ENCODE measurements at regions not wholly inside any gene's neighbourhood (a gene's known extent, or its start where the extent isn't known, plus 50 kb on each side); places are given as distances from the start of the nearest gene placed in this dataset.

DNA sequence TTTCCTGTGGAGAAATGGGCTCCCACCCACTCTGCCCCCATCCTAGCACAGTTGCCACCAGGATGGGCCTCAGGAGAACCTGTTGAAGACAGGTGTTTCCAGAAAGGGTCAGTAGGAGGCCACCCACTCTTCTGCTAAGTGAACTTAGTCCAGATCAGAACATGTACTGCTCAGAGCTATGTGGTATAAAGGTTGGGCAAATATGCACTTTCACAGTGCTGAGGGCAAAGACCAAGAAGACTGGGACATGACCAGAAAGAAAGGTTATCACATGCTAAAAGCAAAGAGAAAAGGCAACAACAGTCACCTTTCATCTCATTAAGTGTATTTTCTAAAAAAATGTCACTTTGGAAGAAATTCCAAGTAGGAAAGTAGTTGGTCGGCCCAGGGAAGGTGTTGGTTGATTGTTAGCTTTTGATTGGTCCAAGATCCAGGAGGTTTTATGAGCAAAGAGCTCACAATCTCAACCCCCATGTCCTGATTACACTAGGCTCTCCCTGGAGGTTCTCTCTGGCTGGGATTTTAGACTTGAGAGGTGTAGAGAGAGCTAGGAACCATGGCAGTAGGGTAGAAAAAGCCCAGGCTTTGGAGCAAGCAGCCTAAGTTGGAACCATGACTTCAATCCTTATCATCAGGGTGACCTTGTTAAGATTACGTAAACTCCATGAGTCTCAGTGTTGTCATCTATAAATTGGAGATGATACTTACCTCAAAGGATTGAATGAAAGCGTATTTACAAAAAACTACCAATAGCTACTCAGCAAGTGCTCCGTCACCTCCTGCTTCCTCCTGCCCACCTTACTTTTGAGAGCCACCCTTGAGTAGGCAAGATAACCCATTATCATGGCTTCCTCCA, 102.6 kb downstream of the GLUL start:
- intact Hi-C loops (cut with DNase I): no loop called here
- WGBS, 3 donors: 94 to 97% (median 97%) methylated on average over 4 of the region's 4 CpGs
- no peak overlapping the region for H3K27ac ChIP-seq

DNA sequence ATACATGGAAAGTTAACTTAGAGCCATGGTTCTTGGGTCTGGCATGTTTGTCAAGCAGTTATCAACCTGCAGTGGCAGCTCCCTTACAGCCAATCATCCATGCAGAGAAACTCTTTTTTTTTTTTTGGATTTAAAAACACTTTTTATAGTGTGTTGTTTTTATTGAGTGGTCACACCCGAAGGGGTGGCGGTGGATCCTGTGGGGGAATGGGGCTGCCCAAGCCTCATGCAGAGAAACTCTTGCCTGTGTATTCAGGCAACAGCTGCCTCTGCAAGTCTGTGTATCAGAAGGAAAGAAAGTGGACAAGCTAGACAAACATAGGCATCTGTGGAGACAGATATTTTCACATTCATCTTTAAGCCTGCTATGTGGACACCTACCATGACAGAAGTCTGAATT, 104.8 kb downstream of the GLUL start:
- no peaks in the 10 kb centered on the region for H3K4me1 ChIP-seq (ENCODE audit: insufficient read depth)
- no peak for DNase-seq
- 90 to 93% (median 91%) methylated on average over 2 of the region's 2 CpGs for WGBS, 3 donors
- H3K9me3 ChIP-seq: no peaks in the 10 kb centered on the region
- TF ChIP-seq POLR2A (IDR thresholded peaks at IDR 0.05) (no peak), EP300 (IDR thresholded peaks at IDR 0.05) (no peak)
- TF ChIP-seq, protein P1, sequence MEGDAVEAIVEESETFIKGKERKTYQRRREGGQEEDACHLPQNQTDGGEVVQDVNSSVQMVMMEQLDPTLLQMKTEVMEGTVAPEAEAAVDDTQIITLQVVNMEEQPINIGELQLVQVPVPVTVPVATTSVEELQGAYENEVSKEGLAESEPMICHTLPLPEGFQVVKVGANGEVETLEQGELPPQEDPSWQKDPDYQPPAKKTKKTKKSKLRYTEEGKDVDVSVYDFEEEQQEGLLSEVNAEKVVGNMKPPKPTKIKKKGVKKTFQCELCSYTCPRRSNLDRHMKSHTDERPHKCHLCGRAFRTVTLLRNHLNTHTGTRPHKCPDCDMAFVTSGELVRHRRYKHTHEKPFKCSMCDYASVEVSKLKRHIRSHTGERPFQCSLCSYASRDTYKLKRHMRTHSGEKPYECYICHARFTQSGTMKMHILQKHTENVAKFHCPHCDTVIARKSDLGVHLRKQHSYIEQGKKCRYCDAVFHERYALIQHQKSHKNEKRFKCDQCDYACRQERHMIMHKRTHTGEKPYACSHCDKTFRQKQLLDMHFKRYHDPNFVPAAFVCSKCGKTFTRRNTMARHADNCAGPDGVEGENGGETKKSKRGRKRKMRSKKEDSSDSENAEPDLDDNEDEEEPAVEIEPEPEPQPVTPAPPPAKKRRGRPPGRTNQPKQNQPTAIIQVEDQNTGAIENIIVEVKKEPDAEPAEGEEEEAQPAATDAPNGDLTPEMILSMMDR (IDR thresholded peaks at IDR 0.05): no peak
- H3K36me3 ChIP-seq: no peaks in the 10 kb centered on the region
- no peak overlapping the region for H3K4me3 ChIP-seq
- H3K27ac ChIP-seq: no peak overlapping the region
- no peaks in the 10 kb centered on the region for H3K27me3 ChIP-seq
- intact Hi-C loops (cut with DNase I): no loop called here

More for the DNA sequence above, 102.6 kb downstream of the GLUL start:
- DNase-seq: no peak
- no peaks in the 10 kb centered on the region for H3K27me3 ChIP-seq
- no peak overlapping the region for H3K4me3 ChIP-seq
- TF ChIP-seq, protein P1 (IDR thresholded peaks at IDR 0.05): no peak
- TF ChIP-seq POLR2A (IDR thresholded peaks at IDR 0.05) (no peak), EP300 (IDR thresholded peaks at IDR 0.05) (no peak)
- H3K9me3 ChIP-seq: no peaks in the 10 kb centered on the region
- no peaks in the 10 kb centered on the region for H3K4me1 ChIP-seq (ENCODE audit: insufficient read depth)
- H3K36me3 ChIP-seq: no peaks in the 10 kb centered on the region

DNA sequence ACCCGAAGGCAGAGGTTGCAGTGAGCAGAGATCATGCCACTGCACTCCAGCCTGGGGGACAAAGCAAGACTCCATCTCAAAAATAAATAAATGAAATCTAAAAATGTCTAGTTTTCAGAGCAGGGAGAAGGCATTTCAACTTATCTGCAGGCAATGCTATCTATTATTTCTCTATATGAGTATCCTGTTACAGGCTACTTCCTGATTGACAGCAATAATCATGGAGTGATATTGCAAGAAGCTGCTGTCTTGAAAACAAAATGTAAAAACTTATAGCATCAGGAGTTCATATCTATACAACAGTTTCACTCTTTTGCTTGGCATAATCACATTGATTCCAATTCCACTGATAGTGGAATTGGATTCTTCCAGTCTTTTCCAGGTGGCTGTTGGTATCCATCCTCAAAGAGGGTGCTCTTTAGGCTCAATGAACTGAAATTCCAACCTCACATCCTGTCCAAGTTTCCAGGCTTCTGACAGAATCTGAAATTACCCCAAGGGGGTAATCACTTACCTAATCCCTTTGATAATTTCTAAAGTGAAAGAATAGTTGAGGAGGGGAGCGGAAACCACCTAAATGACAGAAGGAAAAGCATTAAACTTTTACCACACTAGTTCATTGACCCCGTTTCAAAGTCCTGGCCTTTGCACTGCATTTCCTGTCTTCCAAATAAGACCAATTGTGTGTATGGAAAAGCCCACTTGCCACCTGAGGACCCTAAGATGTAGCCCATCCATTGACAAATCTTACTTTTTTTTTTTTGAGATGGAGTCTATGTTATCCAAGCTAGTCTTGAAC, 107.6 kb downstream of the GLUL start:
- Histone ChIP-seq H3K36me3 (no peaks in the 10 kb centered on the region), H3K27ac (no peak overlapping the region), H3K9me3 (no peaks in the 10 kb centered on the region), H3K27me3 (no peaks in the 10 kb centered on the region), H3K4me3 (no peak overlapping the region), H3K4me1 (ENCODE audit: insufficient read depth) (no peaks in the 10 kb centered on the region)
- intact Hi-C loops (cut with DNase I): no loop called here
- WGBS, 3 donors: 92 to 93% (median 93%) methylated on average over 3 of the region's 3 CpGs
- TF ChIP-seq POLR2A (IDR thresholded peaks at IDR 0.05) (no peak), EP300 (IDR thresholded peaks at IDR 0.05) (no peak)
- TF ChIP-seq, protein P1 (IDR thresholded peaks at IDR 0.05): no peak
- DNase-seq: no peak

DNA sequence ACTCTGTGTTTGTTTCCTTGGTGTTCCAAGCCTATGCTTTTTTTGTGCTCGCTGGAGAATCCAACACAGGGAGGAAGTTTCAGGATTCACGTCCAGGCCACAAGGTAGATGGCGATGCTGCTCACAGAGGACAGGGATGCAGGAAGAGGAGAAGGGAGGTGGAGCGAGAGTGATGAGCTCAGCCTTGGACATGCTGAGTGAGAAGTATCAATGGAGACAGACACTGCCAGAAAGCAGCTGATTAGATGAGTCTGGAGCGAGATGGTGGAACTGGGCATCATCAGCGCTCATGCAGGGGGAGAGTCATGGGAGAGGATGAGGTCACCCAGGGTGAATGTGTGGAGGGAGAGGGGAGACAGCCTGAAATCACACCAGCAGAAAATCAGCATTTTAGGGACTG, 110.0 kb downstream of the GLUL start:
- TF ChIP-seq, protein P1 (IDR thresholded peaks at IDR 0.05): no peak
- TF ChIP-seq EP300 (IDR thresholded peaks at IDR 0.05) (no peak), POLR2A (IDR thresholded peaks at IDR 0.05) (no peak)
- H3K36me3 ChIP-seq: no peaks in the 10 kb centered on the region
- WGBS, 3 donors: 75 to 87% (median 84%) methylated on average over 6 of the region's 6 CpGs
- no peak overlapping the region for H3K27ac ChIP-seq
- H3K4me1 ChIP-seq (ENCODE audit: insufficient read depth): no peaks in the 10 kb centered on the region
- DNase-seq: no peak
- no peak overlapping the region for H3K4me3 ChIP-seq
- intact Hi-C loops (cut with DNase I): no loop called here
- H3K9me3 ChIP-seq: no peaks in the 10 kb centered on the region
- no peaks in the 10 kb centered on the region for H3K27me3 ChIP-seq

All from ovary (tissue), 7 donors.